B cell (primary cell): ENCODE measurements at regions not wholly inside any gene's neighbourhood (a gene's known extent, or its start where the extent isn't known, plus 50 kb on each side); places are given as distances from the start of the nearest gene placed in this dataset.
A peak's percentile ranks its signal among the peaks of the same experiment; 100 is the strongest.

Experiments
- EZH2 ChIP-seq: IDR thresholded peaks from 2 replicates; pipeline ENCODE4 v1.6.1; 2012; ENCODE audit warnings: borderline replicate concordance, low read depth, mild to moderate bottlenecking, moderate library complexity, low read length; ENCODE audit not compliant: insufficient read depth, poor library complexity, severe bottlenecking
- TF ChIP-seq, protein P1 (sequence below): fragments of 200-600 bp; IDR thresholded peaks from one replicate; pipeline ENCODE4 v1.8.0; 2022; ENCODE audit warnings: antibody characterized with exemption, mild to moderate bottlenecking

DNA sequence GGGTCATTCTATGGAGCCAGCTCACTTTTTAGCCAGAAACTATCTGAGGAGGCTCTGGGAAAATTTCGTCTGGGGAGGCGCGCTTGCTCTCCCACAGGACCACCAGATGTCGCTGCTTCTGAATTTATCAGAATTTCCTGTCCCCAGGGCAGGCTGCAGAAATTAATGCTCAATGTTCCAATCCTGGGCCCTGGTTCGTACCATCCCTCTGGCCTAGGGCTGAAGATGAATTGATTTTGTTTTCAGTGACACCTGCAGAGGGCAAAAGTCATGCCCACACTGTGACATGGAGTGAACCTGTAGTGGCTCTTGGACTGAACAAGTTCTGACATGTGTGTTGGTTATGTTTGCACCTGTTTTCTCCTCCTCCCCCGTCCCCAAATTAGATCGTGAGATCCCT is 482.6 kb downstream of the NPIPA7 start:
- TF ChIP-seq, protein P1, sequence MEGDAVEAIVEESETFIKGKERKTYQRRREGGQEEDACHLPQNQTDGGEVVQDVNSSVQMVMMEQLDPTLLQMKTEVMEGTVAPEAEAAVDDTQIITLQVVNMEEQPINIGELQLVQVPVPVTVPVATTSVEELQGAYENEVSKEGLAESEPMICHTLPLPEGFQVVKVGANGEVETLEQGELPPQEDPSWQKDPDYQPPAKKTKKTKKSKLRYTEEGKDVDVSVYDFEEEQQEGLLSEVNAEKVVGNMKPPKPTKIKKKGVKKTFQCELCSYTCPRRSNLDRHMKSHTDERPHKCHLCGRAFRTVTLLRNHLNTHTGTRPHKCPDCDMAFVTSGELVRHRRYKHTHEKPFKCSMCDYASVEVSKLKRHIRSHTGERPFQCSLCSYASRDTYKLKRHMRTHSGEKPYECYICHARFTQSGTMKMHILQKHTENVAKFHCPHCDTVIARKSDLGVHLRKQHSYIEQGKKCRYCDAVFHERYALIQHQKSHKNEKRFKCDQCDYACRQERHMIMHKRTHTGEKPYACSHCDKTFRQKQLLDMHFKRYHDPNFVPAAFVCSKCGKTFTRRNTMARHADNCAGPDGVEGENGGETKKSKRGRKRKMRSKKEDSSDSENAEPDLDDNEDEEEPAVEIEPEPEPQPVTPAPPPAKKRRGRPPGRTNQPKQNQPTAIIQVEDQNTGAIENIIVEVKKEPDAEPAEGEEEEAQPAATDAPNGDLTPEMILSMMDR: peak; percentile 81
- TF ChIP-seq EZH2: no peak
